Globus pallidus (tissue), 1 donor: ENCODE measurements at regions not wholly inside any gene's neighbourhood (a gene's known extent, or its start where the extent isn't known, plus 50 kb on each side); places are given as distances from the start of the nearest gene placed in this dataset.

Experiments
- DNase-seq: peaks from one replicate; pipeline ENCODE4 v3.0.0-alpha.2; 2015; ENCODE audit warnings: low spot score

- no peak for DNase-seq
These were observed 1596.3 kb downstream of the MAT2B start for GRCh38 chr5:165101709-165102108.

- DNase-seq = no peak
These were observed 1599.2 kb downstream of the MAT2B start for GRCh38 chr5:165104611-165105010.

GRCh38 chr5:165108809-165109208, 1603.4 kb downstream of the MAT2B start:
- DNase-seq = no peak

GRCh38 chr5:165119175-165119574, 1613.8 kb downstream of the MAT2B start:
- no peak for DNase-seq

- DNase-seq = no peak
These were observed 1621.2 kb downstream of the MAT2B start for GRCh38 chr5:165126598-165126997.

GRCh38 chr5:165127941-165128340, 1622.5 kb downstream of the MAT2B start:
- no peak for DNase-seq

- DNase-seq = no peak
These were observed 1625.2 kb downstream of the MAT2B start for GRCh38 chr5:165130656-165131055.

- no peak for DNase-seq
These were observed 1628.7 kb downstream of the MAT2B start for GRCh38 chr5:165134155-165134554.

- DNase-seq = no peak
These were observed 1630.1 kb downstream of the MAT2B start for GRCh38 chr5:165135565-165135964.

GRCh38 chr5:165137701-165138100, 1632.3 kb downstream of the MAT2B start:
- no peak for DNase-seq

GRCh38 chr5:165138236-165138635, 1632.8 kb downstream of the MAT2B start:
- DNase-seq = no peak

- DNase-seq = no peak
These were observed 1633.8 kb downstream of the MAT2B start for GRCh38 chr5:165139262-165139661.

GRCh38 chr5:165139721-165140120, 1634.3 kb downstream of the MAT2B start:
- no peak for DNase-seq

- DNase-seq = no peak
These were observed 1638.3 kb downstream of the MAT2B start for GRCh38 chr5:165143741-165144140.

GRCh38 chr5:165149431-165149830, 1644.0 kb downstream of the MAT2B start:
- no peak for DNase-seq

GRCh38 chr5:165152058-165152457, 1646.6 kb downstream of the MAT2B start:
- peak; percentile 8 for DNase-seq

GRCh38 chr5:165157219-165157618, 1651.8 kb downstream of the MAT2B start:
- DNase-seq = no peak

GRCh38 chr5:165161204-165161603, 1655.8 kb downstream of the MAT2B start:
- no peak for DNase-seq

GRCh38 chr5:165163861-165164260, 1658.4 kb downstream of the MAT2B start:
- no peak for DNase-seq

GRCh38 chr5:165173651-165174050, 1668.2 kb downstream of the MAT2B start:
- DNase-seq = no peak

- DNase-seq = no peak
These were observed 1669.6 kb downstream of the MAT2B start for GRCh38 chr5:165175041-165175440.

GRCh38 chr5:165184183-165184582, 1678.8 kb downstream of the MAT2B start:
- DNase-seq = no peak

- DNase-seq = no peak
These were observed 1680.3 kb downstream of the MAT2B start for GRCh38 chr5:165185716-165186115.

GRCh38 chr5:165187815-165188214, 1682.4 kb downstream of the MAT2B start:
- no peak for DNase-seq

GRCh38 chr5:165188556-165189175, 1683.2 kb downstream of the MAT2B start:
- no peak for DNase-seq
